GM23248 (cell line): ENCODE measurements at regions not wholly inside any gene's neighbourhood (a gene's known extent, or its start where the extent isn't known, plus 50 kb on each side); places are given as distances from the start of the nearest gene placed in this dataset.
A peak's percentile ranks its signal among the peaks of the same experiment; 100 is the strongest.

Experiments
- DNase-seq: peaks from one replicate; pipeline ENCODE4 v3.0.0-alpha.2; 2015
- H2AFZ ChIP-seq: fragments of 200-600 bp; sonication (generic); 2 replicates; pipeline ENCODE4 v1.6.1; 2016; ENCODE audit warnings: antibody characterized with exemption
- H3F3A ChIP-seq: fragments of 200-600 bp; sonication (generic); 2 replicates; pipeline ENCODE4 v1.6.1; 2016; ENCODE audit warnings: mild to moderate bottlenecking, antibody characterized with exemption, mixed run types; ENCODE audit not compliant: insufficient read depth
- H3K27ac ChIP-seq: fragments of 200-600 bp; sonication (generic); 2 replicates; pipeline ENCODE4 v1.5.1; 2016; ENCODE audit warnings: mild to moderate bottlenecking
- H3K27me3 ChIP-seq: fragments of 200-600 bp; sonication (generic); replicated peaks from 2 replicates; pipeline ENCODE4 v1.6.1; 2016; ENCODE audit warnings: mild to moderate bottlenecking; ENCODE audit not compliant: insufficient read depth
- H3K36me3 ChIP-seq: fragments of 200-600 bp; sonication (generic); 2 replicates; pipeline ENCODE4 v1.6.1; 2016; ENCODE audit warnings: low read depth, mild to moderate bottlenecking
- H3K4me1 ChIP-seq: fragments of 200-600 bp; sonication (generic); 2 replicates; pipeline ENCODE4 v1.6.1; 2016; ENCODE audit warnings: mild to moderate bottlenecking; ENCODE audit not compliant: insufficient read depth
- H3K4me2 ChIP-seq: fragments of 200-600 bp; sonication (generic); one replicate; pipeline ENCODE4 v1.6.1; 2016; ENCODE audit warnings: mild to moderate bottlenecking; ENCODE audit not compliant: unreplicated experiment
- H3K4me3 ChIP-seq: fragments of 200-600 bp; sonication (generic); 2 replicates; pipeline ENCODE4 v1.5.1; 2016; ENCODE audit warnings: mild to moderate bottlenecking
- H3K79me2 ChIP-seq: fragments of 200-600 bp; sonication (generic); 2 replicates; pipeline ENCODE4 v1.6.1; 2016; ENCODE audit warnings: mild to moderate bottlenecking; ENCODE audit not compliant: insufficient read depth
- H3K9ac ChIP-seq: fragments of 200-600 bp; sonication (generic); 2 replicates; pipeline ENCODE4 v1.6.1; 2016; ENCODE audit warnings: mild to moderate bottlenecking
- H3K9me2 ChIP-seq: fragments of 200-600 bp; sonication (generic); 2 replicates; pipeline ENCODE4 v1.6.1; 2016; ENCODE audit warnings: mixed run types, mild to moderate bottlenecking, moderate library complexity; ENCODE audit not compliant: insufficient read depth
- H3K9me3 ChIP-seq: fragments of 200-600 bp; sonication (generic); one replicate; pipeline ENCODE4 v1.6.1; 2017; ENCODE audit warnings: low read depth
- H4K20me1 ChIP-seq: fragments of 200-600 bp; sonication (generic); 2 replicates; pipeline ENCODE4 v1.6.0; 2016; ENCODE audit not compliant: insufficient read depth
- EZH2 ChIP-seq: fragments of 200-600 bp; sonication (generic); IDR thresholded peaks from 2 replicates; pipeline ENCODE4 v1.6.1; 2018; ENCODE audit warnings: antibody characterized with exemption, mild to moderate bottlenecking; ENCODE audit not compliant: insufficient read depth, poor library complexity, severe bottlenecking
- EZH2phosphoT487 ChIP-seq: fragments of 200-600 bp; sonication (generic); IDR thresholded peaks from 2 replicates; pipeline ENCODE4 v1.6.1; 2018; ENCODE audit warnings: antibody characterized with exemption, moderate library complexity, mild to moderate bottlenecking, low read depth; ENCODE audit not compliant: insufficient read depth
- WGBS, 2 experiments: methylation state at CpG; one replicate each; pipeline ENCODE4 v1.1.6; 2015 to 2017; ENCODE audit warnings: low lambda C conversion rate in 2 of 2, low coverage in 1 of 2; ENCODE audit errors: missing lambda C conversion rate in 2 of 2; 5-methylcytosine and 5-hydroxymethylcytosine counted together
- in situ Hi-C: fragments of 300-500 bp; cut with MboI; formaldehyde crosslinking; loops from 2 replicates; pipeline ENCODE4 v1.15.0; 2020

DNA sequence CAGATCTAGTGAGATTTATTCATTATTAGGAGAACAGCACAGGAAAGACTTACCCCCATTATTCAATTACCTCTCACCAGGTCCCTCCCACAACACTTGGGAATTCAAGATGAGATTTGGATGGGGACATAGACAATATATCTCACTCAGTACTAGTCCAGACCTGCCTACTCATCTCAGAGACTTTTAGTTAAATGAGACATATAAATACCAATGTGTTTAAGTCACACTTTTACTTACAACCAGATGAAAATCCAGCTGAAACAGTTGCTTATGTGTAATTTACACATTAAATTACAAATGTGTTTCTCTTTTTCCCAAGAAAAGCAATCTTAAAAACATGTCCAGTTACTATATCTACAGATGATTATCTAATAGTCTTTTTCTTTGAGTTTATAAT, 1145.6 kb downstream of the KCNT2 start:
- peak; percentile 68 for DNase-seq
- in situ Hi-C loops = no loop called here
- H3K9ac ChIP-seq = no peak overlapping the region

GRCh38 chr1:195462152-195462551, 1146.1 kb downstream of the KCNT2 start:
- no peak overlapping the region for H3K27ac ChIP-seq
- H3K4me1 ChIP-seq = peaks cover 8% of the 10 kb centered on the region
- H3K9me2 ChIP-seq = 0 out of 2 replicates have a peak, but pooled peaks cover 3% of the 10 kb centered on the region
- no peak overlapping the region for H3K4me3 ChIP-seq
- no peak for TF ChIP-seq EZH2
- TF ChIP-seq EZH2phosphoT487 = no peak
- H3K9ac ChIP-seq = no peak overlapping the region
- no peak for DNase-seq
- WGBS, 2 experiments = 65 to 68% methylated on average over 2 of the region's 2 CpGs
- in situ Hi-C loops = no loop called here
- no peak overlapping the region for H3K4me2 ChIP-seq
- H3F3A ChIP-seq = peaks cover 15% of the 10 kb centered on the region; the same call in 1 of the 2 replicates
- H3K9me3 ChIP-seq = no peaks in the 10 kb centered on the region
- no peaks in the 10 kb centered on the region for H3K79me2 ChIP-seq
- H3K36me3 ChIP-seq = no peaks in the 10 kb centered on the region
- no peaks in the 10 kb centered on the region for H3K27me3 ChIP-seq
- no peaks in the 10 kb centered on the region for H4K20me1 ChIP-seq
- H2AFZ ChIP-seq = peak overlapping the region; percentile 0; the same call in 1 of the 2 replicates

More for the DNA sequence above, 1145.6 kb downstream of the KCNT2 start:
- no peak for TF ChIP-seq EZH2
- TF ChIP-seq EZH2phosphoT487 = no peak
- Histone ChIP-seq H3F3A (peaks cover 15% of the 10 kb centered on the region; the same call in 1 of the 2 replicates), H3K36me3 (no peaks in the 10 kb centered on the region), H3K4me1 (peaks cover 8% of the 10 kb centered on the region), H3K79me2 (no peaks in the 10 kb centered on the region), H3K4me2 (no peak overlapping the region), H3K27ac (no peak overlapping the region), H2AFZ (peak overlapping the region; percentile 0; the same call in 1 of the 2 replicates), H3K9me3 (no peaks in the 10 kb centered on the region), H3K27me3 (no peaks in the 10 kb centered on the region), H3K9me2 (0 out of 2 replicates have a peak, but pooled peaks cover 3% of the 10 kb centered on the region), H4K20me1 (no peaks in the 10 kb centered on the region), H3K4me3 (no peak overlapping the region)

GRCh38 chr1:195458365-195458764, 1149.9 kb downstream of the KCNT2 start:
- Histone ChIP-seq H3K4me1 (peaks cover 8% of the 10 kb centered on the region), H3K27me3 (no peaks in the 10 kb centered on the region), H3K9me2 (no peaks in the 10 kb centered on the region), H3K27ac (no peak overlapping the region), H3K9ac (no peak overlapping the region), H4K20me1 (no peaks in the 10 kb centered on the region), H3K79me2 (no peaks in the 10 kb centered on the region), H3F3A (peaks cover 15% of the 10 kb centered on the region; the same call in 1 of the 2 replicates), H2AFZ (no peak overlapping the region), H3K36me3 (no peaks in the 10 kb centered on the region), H3K4me3 (no peak overlapping the region), H3K9me3 (no peaks in the 10 kb centered on the region), H3K4me2 (no peak overlapping the region)
- no peak for DNase-seq
- TF ChIP-seq EZH2phosphoT487 = no peak
- TF ChIP-seq EZH2 = no peak
- in situ Hi-C loops = no loop called here

GRCh38 chr1:195450794-195451193, 1157.4 kb downstream of the KCNT2 start:
- H3K4me3 ChIP-seq = no peak overlapping the region
- H3F3A ChIP-seq = no peaks in the 10 kb centered on the region
- no peak overlapping the region for H3K27ac ChIP-seq
- H3K9ac ChIP-seq = no peak overlapping the region
- H3K9me2 ChIP-seq = no peaks in the 10 kb centered on the region
- H3K4me1 ChIP-seq = no peaks in the 10 kb centered on the region
- in situ Hi-C loops = no loop called here
- no peaks in the 10 kb centered on the region for H3K27me3 ChIP-seq
- TF ChIP-seq EZH2phosphoT487 (no peak), EZH2 (no peak)
- no peaks in the 10 kb centered on the region for H3K9me3 ChIP-seq
- peak overlapping the region; percentile 1; the same call in 1 of the 2 replicates for H2AFZ ChIP-seq
- no peak overlapping the region for H3K4me2 ChIP-seq
- H3K79me2 ChIP-seq = no peaks in the 10 kb centered on the region
- no peak for DNase-seq
- no peaks in the 10 kb centered on the region for H3K36me3 ChIP-seq
- WGBS, 2 experiments = 61 to 69% methylated on average over 2 of the region's 2 CpGs
- no peaks in the 10 kb centered on the region for H4K20me1 ChIP-seq

- no peak overlapping the region for H2AFZ ChIP-seq
- no peaks in the 10 kb centered on the region for H3K36me3 ChIP-seq
- H3K79me2 ChIP-seq = no peaks in the 10 kb centered on the region
- WGBS, 2 experiments = 84 to 88% methylated on average over 2 of the region's 2 CpGs
- H3K27ac ChIP-seq = no peak overlapping the region
- H3K9me3 ChIP-seq = no peaks in the 10 kb centered on the region
- no peaks in the 10 kb centered on the region for H3F3A ChIP-seq
- H4K20me1 ChIP-seq = no peaks in the 10 kb centered on the region
- in situ Hi-C loops = no loop called here
- no peak overlapping the region for H3K4me2 ChIP-seq
- no peaks in the 10 kb centered on the region for H3K27me3 ChIP-seq
- no peak overlapping the region for H3K9ac ChIP-seq
- no peak for TF ChIP-seq EZH2
- TF ChIP-seq EZH2phosphoT487 = no peak
- H3K4me3 ChIP-seq = no peak overlapping the region
- H3K9me2 ChIP-seq = no peaks in the 10 kb centered on the region
- DNase-seq = no peak
- H3K4me1 ChIP-seq = no peaks in the 10 kb centered on the region
Measured at GRCh38 chr1:195439661-195440060, 1168.6 kb downstream of the KCNT2 start.
